ENCODE measurements at regions not wholly inside any gene's neighbourhood (a gene's known extent, or its start where the extent isn't known, plus 50 kb on each side); places are given as distances from the start of the nearest gene placed in this dataset.

GRCh38 chr7:86942995-86943394 lies 116.5 kb downstream of the ELAPOR2 start:
- no peak for DNase-seq

GRCh38 chr7:86942081-86942480 lies 117.4 kb downstream of the ELAPOR2 start:
- no peak for DNase-seq

GRCh38 chr7:86939197-86939814 lies 120.1 kb downstream of the ELAPOR2 start:
- peak; percentile 3 for DNase-seq

- no peak for DNase-seq
Measured at GRCh38 chr7:86937363-86937878, 122.0 kb downstream of the ELAPOR2 start.

- DNase-seq, result no peak
Measured at GRCh38 chr7:86933295-86933845, 126.1 kb downstream of the ELAPOR2 start.

- DNase-seq, result no peak
Measured at GRCh38 chr7:86932038-86932512, 127.4 kb downstream of the ELAPOR2 start.

GRCh38 chr7:86931439-86931838 lies 128.0 kb downstream of the ELAPOR2 start:
- DNase-seq, result no peak

- no peak for DNase-seq
Measured at GRCh38 chr7:86930554-86931307, 128.7 kb downstream of the ELAPOR2 start.

- no peak for DNase-seq
Measured at GRCh38 chr7:86929293-86930109, 130.0 kb downstream of the ELAPOR2 start.

- no peak for DNase-seq
Measured at GRCh38 chr7:86928308-86928707, 131.1 kb downstream of the ELAPOR2 start.

GRCh38 chr7:86926732-86927131 lies 132.7 kb downstream of the ELAPOR2 start:
- no peak for DNase-seq

- no peak for DNase-seq
Measured at GRCh38 chr7:86925221-86925620, 134.2 kb downstream of the ELAPOR2 start.

GRCh38 chr7:86923527-86923926 lies 135.9 kb downstream of the ELAPOR2 start:
- no peak for DNase-seq

- no peak for DNase-seq
Measured at GRCh38 chr7:86920154-86920553, 139.3 kb downstream of the ELAPOR2 start.

- no peak for DNase-seq
Measured at GRCh38 chr7:86918245-86918644, 141.2 kb downstream of the ELAPOR2 start.

GRCh38 chr7:86916277-86916825 lies 143.1 kb downstream of the ELAPOR2 start:
- DNase-seq, result no peak

- no peak for DNase-seq
Measured at GRCh38 chr7:86914551-86914950, 144.9 kb downstream of the ELAPOR2 start.
